ENCODE measurements at regions not wholly inside any gene's neighbourhood (a gene's known extent, or its start where the extent isn't known, plus 50 kb on each side); places are given as distances from the start of the nearest gene placed in this dataset.

DNA sequence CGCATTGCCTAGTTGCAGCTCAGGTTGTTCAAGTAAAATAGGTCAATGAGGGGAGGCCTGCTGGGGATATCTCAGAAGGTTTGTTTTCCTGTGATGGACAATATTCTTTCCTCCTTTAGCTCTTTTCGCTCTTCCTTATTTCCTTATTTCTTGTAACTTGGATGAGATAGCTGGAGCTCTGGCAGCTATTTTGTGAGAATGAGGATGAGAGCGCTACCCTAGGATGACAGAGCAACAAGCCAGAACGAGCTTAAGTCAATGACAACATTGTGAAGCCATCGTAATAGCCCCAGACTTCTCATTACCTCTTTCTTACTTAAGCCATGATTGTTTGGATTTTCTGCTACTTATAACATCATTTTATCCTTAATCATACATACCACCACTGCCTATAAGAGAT lies 124.3 kb upstream of the GATB start:
- TF ChIP-seq, protein P1, sequence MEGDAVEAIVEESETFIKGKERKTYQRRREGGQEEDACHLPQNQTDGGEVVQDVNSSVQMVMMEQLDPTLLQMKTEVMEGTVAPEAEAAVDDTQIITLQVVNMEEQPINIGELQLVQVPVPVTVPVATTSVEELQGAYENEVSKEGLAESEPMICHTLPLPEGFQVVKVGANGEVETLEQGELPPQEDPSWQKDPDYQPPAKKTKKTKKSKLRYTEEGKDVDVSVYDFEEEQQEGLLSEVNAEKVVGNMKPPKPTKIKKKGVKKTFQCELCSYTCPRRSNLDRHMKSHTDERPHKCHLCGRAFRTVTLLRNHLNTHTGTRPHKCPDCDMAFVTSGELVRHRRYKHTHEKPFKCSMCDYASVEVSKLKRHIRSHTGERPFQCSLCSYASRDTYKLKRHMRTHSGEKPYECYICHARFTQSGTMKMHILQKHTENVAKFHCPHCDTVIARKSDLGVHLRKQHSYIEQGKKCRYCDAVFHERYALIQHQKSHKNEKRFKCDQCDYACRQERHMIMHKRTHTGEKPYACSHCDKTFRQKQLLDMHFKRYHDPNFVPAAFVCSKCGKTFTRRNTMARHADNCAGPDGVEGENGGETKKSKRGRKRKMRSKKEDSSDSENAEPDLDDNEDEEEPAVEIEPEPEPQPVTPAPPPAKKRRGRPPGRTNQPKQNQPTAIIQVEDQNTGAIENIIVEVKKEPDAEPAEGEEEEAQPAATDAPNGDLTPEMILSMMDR (conservative IDR thresholded peaks at IDR 0.05): no peak
- no peak overlapping the region for H4K91ac ChIP-seq (ENCODE audit: insufficient read length, low read depth, low read length)
- Mint-ChIP-seq H3K27ac (no peak overlapping the region), H3K4me1 (peaks cover 27 to 33% of the 10 kb centered on the region in 2 experiments), H3K9me3 (no peaks in the 10 kb centered on the region; a peak in 1 of 5 replicates), H3K36me3 (ENCODE audit: insufficient read depth in 1 of 3, low read depth in 3 of 3) (peaks cover 0 to 12% (median 3%) of the 10 kb centered on the region in 3 experiments; a peak in 3 of 7 replicates), H3K4me3 (no peak overlapping the region), H3K27me3 (ENCODE audit: low read depth) (peaks cover 2% of the 10 kb centered on the region; the same call in 1 of the 2 replicates)
- DNase-seq: no peak
- no peak overlapping the region for H2BK120ac ChIP-seq (ENCODE audit: low read depth, low read length, poor library complexity, severe bottlenecking)
- no peaks in the 10 kb centered on the region for H3K27me3 ChIP-seq (ENCODE audit: insufficient read depth, low read length)
- H3K18ac ChIP-seq (ENCODE audit: insufficient read length, low read depth, low read length): no peak overlapping the region
- no peak overlapping the region for H2AK5ac ChIP-seq (ENCODE audit: insufficient read length, low read length)
- no peak overlapping the region for H3T11ph ChIP-seq (ENCODE audit: low read length)
- H3K79me2 ChIP-seq (ENCODE audit: insufficient read depth, low read length): no peaks in the 10 kb centered on the region
- no CpG with 5 or more reads among the region's 5 CpGs for WGBS (ENCODE audit: extremely low coverage, insufficient read length, low lambda C conversion rate)
- H3K23ac ChIP-seq (ENCODE audit: insufficient read length, low read depth, low read length): no peak overlapping the region
- no peak overlapping the region for H2BK15ac ChIP-seq (ENCODE audit: low read depth, low read length)
- H3K4me1 ChIP-seq (ENCODE audit: insufficient read depth, low read length): peaks cover 5% of the 10 kb centered on the region
- H3K23me2 ChIP-seq (ENCODE audit: insufficient read length, low read depth, low read length, poor library complexity, severe bottlenecking): no peaks in the 10 kb centered on the region
- H4K5ac ChIP-seq (ENCODE audit: insufficient read length, low read depth, low read length): no peak overlapping the region
- H2BK20ac ChIP-seq (ENCODE audit: low read depth, low read length, poor library complexity, severe bottlenecking): no peak overlapping the region
- H3K27ac ChIP-seq (ENCODE audit: insufficient read length, low read depth, low read length): no peak overlapping the region
- no peaks in the 10 kb centered on the region for H3K9me3 ChIP-seq (ENCODE audit: control insufficient read depth, low read depth, low read length)
- H3K9ac ChIP-seq (ENCODE audit: extremely low read depth, insufficient read length, low read length): no peak overlapping the region
- H2BK12ac ChIP-seq (ENCODE audit: insufficient read length, low read depth, low read length): no peak overlapping the region
- no peak overlapping the region for H3K14ac ChIP-seq (ENCODE audit: insufficient read depth, low read length)
- no peak overlapping the region for H4K8ac ChIP-seq (replicated peaks; ENCODE audit: insufficient read length, low read depth, low read length)
- no peaks in the 10 kb centered on the region for H4K20me1 ChIP-seq (ENCODE audit: control insufficient read depth, insufficient read depth, insufficient read length)
- no peak overlapping the region for H2AFZ ChIP-seq (ENCODE audit: low read length)
- no peak overlapping the region for H3K56ac ChIP-seq (ENCODE audit: insufficient read length, low read depth, low read length)
- no peak overlapping the region for H3K4me2 ChIP-seq (ENCODE audit: insufficient read depth, insufficient read length, low read length)
- no peak overlapping the region for H3K4ac ChIP-seq (ENCODE audit: low read depth, low read length)
- H3K79me1 ChIP-seq (ENCODE audit: insufficient read depth, low read depth, low read length, poor library complexity, severe bottlenecking): no peaks in the 10 kb centered on the region
- no peak overlapping the region for H2BK5ac ChIP-seq (ENCODE audit: insufficient read length, low read length)
